HG02840 (cell line): ENCODE measurements at regions not wholly inside any gene's neighbourhood (a gene's known extent, or its start where the extent isn't known, plus 50 kb on each side); places are given as distances from the start of the nearest gene placed in this dataset.
"Not testable (repeated sequence)": the region's sequence is repeated elsewhere in the genome, so short reads cannot be mapped to it uniquely, and the experiment has no call there.

Experiments used
- ATAC-seq: cut with Tn5 transposase; IDR thresholded peaks from one replicate; pipeline ENCODE4 v1.9.1; 2021; ENCODE audit warnings: mild to moderate bottlenecking, moderate library complexity, moderate number of reproducible peaks; ENCODE audit not compliant: unreplicated experiment, low FRiP score

DNA sequence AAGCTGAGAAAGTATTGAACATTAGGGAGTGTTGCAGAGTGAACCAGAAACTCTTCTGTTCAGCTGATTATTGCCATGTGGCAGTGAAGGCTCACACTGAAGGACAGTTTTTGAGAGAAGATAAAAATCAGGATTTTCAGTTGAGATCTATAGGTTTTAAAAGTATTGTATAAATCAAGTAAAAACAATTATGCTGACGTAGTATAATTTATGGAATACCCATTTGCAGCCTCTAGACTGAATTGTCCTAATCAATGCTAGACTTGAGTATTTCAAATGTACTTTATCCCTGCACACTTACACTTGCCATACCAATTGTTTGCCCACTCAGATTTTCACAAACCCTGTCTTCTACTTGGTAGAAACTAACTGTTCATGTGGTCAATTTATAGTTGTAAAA is 245.8 kb downstream of the FRK start:
- ATAC-seq: no peak

- ATAC-seq: no peak
Observed at GRCh38 chr6:115811541-115811940, 249.2 kb downstream of the FRK start.

- ATAC-seq: no peak
Observed at GRCh38 chr6:115798229-115798628, 262.5 kb downstream of the FRK start.

DNA sequence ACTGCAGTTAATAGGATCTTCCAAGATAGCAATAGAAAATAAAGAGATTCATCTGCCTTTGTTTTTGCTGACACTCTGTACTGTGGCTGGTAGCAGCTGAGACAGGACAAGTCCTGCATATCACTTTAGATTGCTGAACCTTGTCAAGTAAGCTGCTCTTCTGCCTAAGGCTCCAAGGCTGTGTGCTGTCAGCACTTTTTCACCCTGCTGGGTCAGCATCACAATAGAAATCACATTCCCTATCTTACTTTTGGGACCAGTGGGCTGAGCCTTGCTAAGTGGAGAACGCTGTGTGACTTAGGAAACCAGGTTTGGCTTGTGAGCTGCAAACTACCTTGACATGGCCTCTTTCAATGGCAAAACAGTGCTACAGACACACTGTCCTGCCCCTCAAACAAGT is 263.9 kb downstream of the FRK start:
- no peak for ATAC-seq

DNA sequence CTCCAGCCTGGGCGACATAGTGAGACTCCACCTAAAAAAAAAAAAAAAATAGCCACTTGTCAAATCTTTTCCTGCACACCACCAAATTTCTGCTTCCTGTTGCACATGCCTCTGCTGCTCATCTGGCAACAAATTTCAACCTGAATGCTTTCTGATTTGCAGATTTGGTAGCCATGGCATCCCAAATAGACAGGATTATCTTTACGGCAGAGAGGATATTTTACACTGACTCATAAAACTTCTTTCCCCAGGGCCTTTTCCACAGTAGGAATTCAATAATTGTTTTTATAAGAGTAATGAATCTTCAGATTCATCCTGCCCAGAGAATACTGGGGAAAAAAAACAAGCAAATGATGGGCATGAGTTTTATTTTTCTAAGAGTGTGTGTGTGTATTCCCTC is 264.6 kb downstream of the FRK start:
- no peak for ATAC-seq

DNA sequence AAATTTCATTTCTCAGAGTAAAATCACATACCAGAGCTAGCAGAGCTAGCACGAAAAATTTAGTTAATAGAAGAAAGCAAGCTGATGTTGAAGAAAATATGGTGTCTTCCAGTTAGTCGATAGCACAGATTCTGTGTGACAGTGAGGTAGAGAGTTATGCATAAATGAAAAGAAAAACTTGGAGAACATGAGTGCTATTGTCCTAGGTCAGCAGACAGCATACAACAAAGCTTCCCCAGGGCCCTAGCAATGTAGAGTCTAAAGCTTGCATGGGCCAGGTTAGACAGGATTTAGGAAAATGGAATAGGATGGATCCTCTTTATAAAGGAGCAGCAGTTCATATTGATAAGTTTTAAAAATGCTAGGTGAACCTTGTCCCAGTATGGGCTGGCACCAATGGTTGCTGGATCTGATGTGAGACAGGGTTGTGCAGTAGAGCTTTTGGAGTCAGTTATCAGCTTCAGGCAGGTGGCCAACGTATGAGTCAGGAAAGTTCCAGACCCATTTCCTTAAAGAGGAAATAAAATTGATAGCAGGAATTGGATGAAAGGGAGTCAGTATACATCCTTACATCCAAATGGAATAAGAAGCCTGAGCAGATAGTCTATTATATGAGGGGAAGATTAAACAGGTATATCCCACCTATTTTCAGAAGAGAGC is 277.2 kb downstream of the FRK start:
- no peak for ATAC-seq

DNA sequence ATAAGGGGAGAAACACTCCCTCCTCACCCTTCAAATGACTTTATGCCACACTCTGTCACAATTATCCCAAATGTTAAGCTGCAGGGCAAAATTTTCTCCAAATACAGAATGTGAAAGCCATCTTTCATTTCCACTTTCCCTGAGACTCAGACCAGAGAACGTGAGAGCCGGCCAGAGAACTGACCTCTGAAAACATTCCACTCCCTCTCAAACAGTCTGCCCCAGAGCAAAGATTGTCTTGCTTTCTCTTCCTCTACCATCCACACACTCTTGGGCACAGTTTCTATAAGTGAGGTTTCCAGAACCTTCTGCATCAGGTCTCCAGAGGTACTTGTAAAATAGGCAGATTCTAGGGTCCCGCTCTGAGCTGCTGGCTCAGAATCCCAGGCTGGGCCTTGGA is 278.1 kb downstream of the FRK start:
- no peak for ATAC-seq

DNA sequence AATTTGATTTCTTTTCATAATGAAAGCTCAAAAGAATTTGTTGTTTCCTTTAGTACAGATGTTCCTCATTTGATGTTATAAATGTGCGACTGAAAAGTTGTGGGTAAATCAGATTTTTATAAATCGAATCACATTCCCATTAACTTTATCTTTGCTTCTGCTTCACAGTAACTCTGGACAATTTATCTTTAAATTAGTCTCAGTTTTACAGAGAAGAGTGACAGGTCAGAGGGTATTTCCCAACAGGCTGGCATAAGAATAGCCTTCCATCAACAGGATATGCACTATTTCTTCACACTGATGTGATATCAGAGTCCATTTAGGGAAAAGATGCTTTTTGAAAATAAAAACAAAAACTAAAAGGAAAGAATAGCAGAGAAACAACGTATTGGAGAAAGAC is 286.9 kb downstream of the FRK start:
- no peak for ATAC-seq

- ATAC-seq: no peak
Observed at GRCh38 chr6:115770851-115771250, 289.8 kb downstream of the FRK start.

DNA sequence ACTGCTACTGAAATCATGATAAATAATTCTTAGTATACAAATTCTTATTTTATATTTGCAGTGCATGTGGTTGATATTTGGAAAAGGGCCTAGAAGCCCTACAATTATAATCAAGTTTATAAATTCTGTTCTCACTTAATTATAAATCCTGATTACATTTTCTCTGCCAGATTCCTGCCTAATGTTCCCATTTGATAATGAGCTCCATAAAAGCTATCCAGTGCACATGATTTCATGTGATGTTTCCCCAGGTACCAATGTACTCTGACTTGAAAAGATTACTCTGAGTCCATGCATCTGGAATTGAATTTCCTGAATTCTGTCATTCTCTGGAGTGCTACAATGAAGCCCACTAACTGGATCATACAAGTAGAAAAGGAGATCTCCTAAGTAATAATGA is 292.2 kb downstream of the FRK start:
- ATAC-seq: no peak

DNA sequence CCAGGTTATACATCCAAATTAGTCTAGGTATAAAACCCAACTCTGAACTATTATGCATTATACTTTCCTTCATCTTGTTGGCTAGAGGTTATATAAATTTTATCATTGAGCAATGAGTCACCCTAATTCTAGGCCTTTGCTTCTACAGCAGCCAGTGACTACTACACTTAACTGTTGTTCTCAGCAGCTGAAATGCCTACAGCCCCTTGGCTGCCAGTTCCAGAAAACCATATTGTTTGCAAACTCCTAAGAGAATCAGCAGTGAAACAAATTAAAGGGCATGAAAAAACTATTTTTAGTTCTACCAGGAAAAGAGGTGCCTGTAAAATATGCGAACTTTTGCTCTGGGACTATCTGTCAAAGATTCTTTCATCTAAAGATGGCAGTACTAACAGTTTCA is 292.8 kb downstream of the FRK start:
- ATAC-seq: no peak

DNA sequence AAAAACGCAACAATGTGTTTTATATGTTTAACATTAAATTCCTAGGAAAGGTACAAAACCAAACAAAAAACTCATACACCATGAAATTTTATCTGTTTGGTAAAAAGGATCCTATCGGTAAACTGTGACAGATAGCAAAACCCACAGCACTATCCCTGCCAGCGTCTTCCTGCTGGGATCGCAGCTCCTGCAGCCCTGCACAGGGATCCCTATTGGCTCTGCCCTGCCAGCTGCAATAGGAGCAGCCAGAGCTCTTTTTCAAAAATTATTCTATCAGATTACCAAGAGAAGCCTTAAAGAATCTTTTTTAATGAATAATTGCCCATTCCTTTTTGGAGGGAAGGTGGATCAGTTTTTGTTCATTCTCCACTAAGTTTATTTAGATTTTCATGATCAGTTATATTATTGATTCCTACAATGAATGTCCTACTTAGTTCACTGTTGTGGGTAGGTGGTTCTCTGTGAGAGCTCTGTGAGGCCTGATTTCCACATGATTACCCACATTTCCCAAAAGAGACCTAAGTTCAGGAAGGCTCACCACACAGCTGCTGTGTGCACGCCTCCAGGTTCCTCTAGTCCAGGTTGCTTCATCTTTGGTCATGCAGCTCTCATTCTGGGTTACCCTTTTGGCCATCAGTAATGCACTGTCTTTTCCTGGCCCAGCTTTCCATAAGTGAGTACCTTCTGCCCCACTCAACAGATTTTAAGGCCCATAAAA is 293.8 kb downstream of the FRK start:
- ATAC-seq: no peak

- no peak for ATAC-seq
Observed at GRCh38 chr6:115765966-115766365, 294.7 kb downstream of the FRK start.

GRCh38 chr6:115759051-115759450 is 301.6 kb downstream of the FRK start:
- no peak for ATAC-seq

DNA sequence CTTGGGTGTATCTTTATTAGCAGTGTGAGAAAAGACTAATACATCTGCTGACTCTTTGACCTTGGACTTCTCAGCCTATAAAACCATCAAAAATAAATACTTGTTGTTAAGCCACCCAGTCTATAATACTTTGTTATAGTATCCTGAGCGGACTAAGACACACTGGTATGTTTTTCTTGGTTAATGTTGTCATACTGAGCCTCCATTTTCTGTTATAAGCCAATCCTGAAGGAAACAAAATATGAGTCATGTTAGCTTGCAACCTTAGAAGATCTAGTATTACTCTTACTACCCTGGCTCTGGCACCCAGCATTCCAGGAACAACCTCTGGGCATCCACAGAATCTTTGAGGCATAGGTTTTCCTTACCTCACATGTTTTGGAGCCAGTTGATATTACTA is 307.2 kb downstream of the FRK start:
- ATAC-seq: no peak

DNA sequence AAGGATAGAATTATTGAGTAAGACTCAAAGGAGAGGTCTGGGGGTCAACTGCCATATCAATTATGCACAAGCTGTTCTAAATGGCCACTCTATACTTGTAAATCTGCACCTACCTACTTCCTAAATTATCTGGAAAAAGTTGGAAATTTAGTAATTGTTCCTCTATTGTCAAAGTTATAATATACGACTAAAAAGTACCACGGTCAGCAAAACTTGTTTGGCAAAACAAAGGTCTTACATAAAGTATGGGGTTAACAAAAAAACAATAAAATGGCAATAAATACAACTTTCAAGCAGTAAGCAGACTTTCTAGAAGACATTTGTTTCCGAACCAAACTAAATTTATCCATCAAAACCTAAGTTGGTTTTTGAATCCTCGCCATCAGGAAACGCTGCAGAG is 309.7 kb downstream of the FRK start:
- ATAC-seq: no peak

GRCh38 chr6:115750292-115750691 is 310.4 kb downstream of the FRK start:
- no peak for ATAC-seq

- no peak for ATAC-seq
Observed at GRCh38 chr6:115747719-115748118, 313.0 kb downstream of the FRK start.

- not testable (repeated sequence) for ATAC-seq
Observed at GRCh38 chr6:115746583-115746982, 314.1 kb downstream of the FRK start.

DNA sequence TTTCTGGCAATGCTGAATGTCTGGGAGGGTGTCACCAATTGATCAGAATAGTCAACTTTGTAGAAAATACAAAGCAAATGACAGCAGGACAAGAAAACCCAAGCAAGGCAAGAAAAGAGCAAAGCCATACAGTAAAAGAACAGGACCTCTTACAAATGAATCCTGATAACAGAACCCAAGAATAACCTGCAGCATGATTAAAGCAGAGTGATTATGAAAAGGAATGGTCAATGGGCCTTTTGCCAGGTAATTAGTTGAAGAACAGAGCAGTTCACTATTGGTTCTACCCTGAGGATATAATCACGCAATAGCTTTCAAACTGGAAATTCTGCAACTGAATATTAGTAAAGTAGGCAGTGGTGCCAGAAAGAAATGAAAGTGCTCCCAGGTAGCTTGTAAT is 319.8 kb downstream of the FRK start:
- no peak for ATAC-seq

- no peak for ATAC-seq
Observed at GRCh38 chr6:115735610-115736009, 325.1 kb downstream of the FRK start.

- ATAC-seq: no peak
Observed at GRCh38 chr6:115733426-115733825, 327.3 kb downstream of the FRK start.
